Tibial nerve (tissue), 4 donors: ENCODE measurements at regions not wholly inside any gene's neighbourhood (a gene's known extent, or its start where the extent isn't known, plus 50 kb on each side); places are given as distances from the start of the nearest gene placed in this dataset.

ENCODE experiments used
- DNase-seq, 2 donors: peaks; one replicate each; pipeline ENCODE4 v3.0.0-alpha.2; 2019; ENCODE audit warnings: low spot score in 2 of 2
- H3K27ac ChIP-seq, 4 donors: fragments of 200-600 bp; sonication (generic) in 3 of 4; one replicate each; pipeline ENCODE4 v1.5.1; 2017 to 2019; ENCODE audit warnings: mild to moderate bottlenecking in 1 of 4
- H3K27me3 ChIP-seq, 2 donors: fragments of 200-600 bp; sonication (generic) in 1 of 2; one replicate each; pipeline versions ENCODE4 v1.5.1 to v1.6.0; 2017 to 2019
- H3K36me3 ChIP-seq, 3 donors: fragments of 200-600 bp; sonication (generic); one replicate each; pipeline ENCODE4 v1.5.1; 2018 to 2019
- H3K4me1 ChIP-seq, 4 donors: fragments of 200-600 bp; sonication (generic) in 3 of 4; one replicate each; pipeline ENCODE4 v1.5.1; 2017 to 2019
- H3K4me3 ChIP-seq, 4 donors: fragments of 200-600 bp; sonication (generic) in 3 of 4; one replicate each; pipeline ENCODE4 v1.5.1; 2017 to 2019; ENCODE audit warnings: mild to moderate bottlenecking in 1 of 4, moderate library complexity in 1 of 4
- H3K9me3 ChIP-seq, 4 donors: fragments of 200-600 bp; sonication (generic) in 3 of 4; one replicate each; pipeline ENCODE4 v1.5.1; 2017 to 2019
- CTCF ChIP-seq, 5 experiments: fragments of 200-600 bp in 3 of 5; fragments of 450-650 bp in 2 of 5; sonication (generic) in 3 of 5; IDR thresholded peaks; one replicate each; pipeline ENCODE4 v1.5.1; 2016 to 2019; ENCODE audit warnings: antibody characterized with exemption in 5 of 5, mild to moderate bottlenecking in 3 of 5, moderate library complexity in 2 of 5
- EP300 ChIP-seq, 2 donors: sonication (generic); formaldehyde crosslinking; IDR thresholded peaks; one replicate each; pipeline ENCODE4 v1.6.1; 2017; ENCODE audit warnings: antibody characterized with exemption in 2 of 2, mild to moderate bottlenecking in 1 of 2
- POLR2A ChIP-seq, 2 donors: fragments of 450-650 bp; IDR thresholded peaks; one replicate each; pipeline ENCODE4 v1.6.1; 2017; ENCODE audit warnings: antibody characterized with exemption in 2 of 2, mild to moderate bottlenecking in 2 of 2, moderate library complexity in 2 of 2
- WGBS, 2 donors: methylation state at CpG; one replicate each; pipeline ENCODE4 v1.1.5; 2018; 5-methylcytosine and 5-hydroxymethylcytosine counted together

DNA sequence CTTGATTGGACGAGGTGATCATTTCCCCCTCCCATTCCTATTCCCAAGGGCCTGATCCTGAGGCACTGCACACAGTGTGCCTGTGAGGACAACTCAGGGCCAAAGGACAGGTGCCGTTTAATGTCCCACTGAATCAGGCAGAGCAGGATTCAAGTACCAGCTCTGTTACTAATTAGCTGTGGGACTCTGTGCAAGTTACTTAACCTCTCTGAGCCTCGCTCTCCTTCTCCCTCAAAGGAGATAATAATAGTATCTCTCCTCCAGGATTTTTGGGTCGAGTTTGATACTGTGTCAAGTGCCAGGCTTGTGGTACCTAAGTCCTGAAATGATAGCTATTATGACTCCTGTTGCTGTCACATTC lies 86.8 kb upstream of the NKD1 start:
- Histone ChIP-seq H3K27me3 (peaks cover 0 to 2% of the 10 kb centered on the region in 2 donors), H3K9me3 (no peaks in the 10 kb centered on the region), H3K27ac (no peak overlapping the region), H3K36me3 (no peaks in the 10 kb centered on the region), H3K4me3 (no peak overlapping the region), H3K4me1 (no peaks in the 10 kb centered on the region)
- 78 to 87% methylated on average over 4 of the region's 4 CpGs for WGBS, 2 donors
- no peak for DNase-seq
- TF ChIP-seq EP300 (IDR thresholded peaks at IDR 0.05) (no peak), CTCF (IDR thresholded peaks at IDR 0.05) (no peak), POLR2A (IDR thresholded peaks at IDR 0.05) (no peak)

DNA sequence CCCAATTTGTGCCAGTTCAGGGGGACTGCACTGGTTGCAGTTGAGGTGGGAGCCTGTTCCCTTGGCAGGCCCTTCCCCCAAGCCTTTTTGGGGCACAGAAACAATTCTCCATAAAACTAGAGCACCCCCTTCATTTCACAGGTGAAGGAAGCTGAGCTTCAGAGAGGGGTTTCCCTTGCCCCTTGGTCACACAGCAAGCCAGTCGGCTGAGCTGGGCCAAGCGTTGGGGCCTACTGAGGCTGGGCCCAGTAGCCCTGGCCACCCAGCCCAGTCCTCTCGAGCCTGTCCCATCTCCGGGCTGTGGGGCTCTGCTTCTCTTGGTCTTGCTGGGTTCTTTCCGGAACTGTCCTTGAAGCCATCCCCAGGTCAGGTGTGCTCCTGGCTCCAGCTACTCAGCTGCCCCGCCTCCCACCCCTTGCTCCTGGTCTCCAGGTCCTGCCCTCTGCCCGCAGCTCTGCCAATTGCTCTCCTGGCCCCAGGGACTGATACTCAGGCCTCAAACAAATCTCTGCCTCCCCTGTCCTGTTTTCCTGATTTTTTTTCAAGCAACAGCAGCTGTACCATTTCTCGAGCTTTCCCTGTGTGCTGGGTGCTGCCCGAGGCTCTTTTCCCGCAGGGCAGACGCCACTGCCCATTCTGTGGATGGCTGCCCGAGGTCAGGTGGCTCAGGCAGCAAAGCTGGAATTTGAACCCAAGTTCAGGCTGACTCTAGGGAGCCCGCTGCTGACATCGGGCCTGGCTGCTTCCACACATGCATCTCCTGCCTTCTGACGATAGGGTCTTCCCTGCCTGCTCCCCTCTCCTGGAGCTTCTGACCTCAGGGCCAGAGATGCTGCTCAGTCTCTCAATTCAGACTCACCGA lies 87.4 kb upstream of the NKD1 start:
- H3K27me3 ChIP-seq: no peaks in the 10 kb centered on the region
- no peaks in the 10 kb centered on the region for H3K4me1 ChIP-seq
- 85 to 89% methylated on average over 16 of the region's 16 CpGs for WGBS, 2 donors
- no peaks in the 10 kb centered on the region for H3K36me3 ChIP-seq
- H3K27ac ChIP-seq: no peak overlapping the region
- TF ChIP-seq CTCF (IDR thresholded peaks at IDR 0.05): no peak
- no peak for TF ChIP-seq POLR2A (IDR thresholded peaks at IDR 0.05)
- no peak for TF ChIP-seq EP300 (IDR thresholded peaks at IDR 0.05)
- no peaks in the 10 kb centered on the region for H3K9me3 ChIP-seq
- no peak for DNase-seq
- no peak overlapping the region for H3K4me3 ChIP-seq

- Histone ChIP-seq H3K4me3 (no peak overlapping the region), H3K4me1 (no peaks in the 10 kb centered on the region), H3K27me3 (no peaks in the 10 kb centered on the region), H3K9me3 (no peaks in the 10 kb centered on the region), H3K27ac (no peak overlapping the region), H3K36me3 (no peaks in the 10 kb centered on the region)
- WGBS, 2 donors: 53 to 54% methylated on average over 13 of the region's 13 CpGs
- DNase-seq: no peak
- TF ChIP-seq CTCF (IDR thresholded peaks at IDR 0.05) (no peak), POLR2A (IDR thresholded peaks at IDR 0.05) (no peak), EP300 (IDR thresholded peaks at IDR 0.05) (no peak)
Measured at GRCh38 chr16:50459496-50460080, 88.6 kb upstream of the NKD1 start.

- TF ChIP-seq POLR2A (IDR thresholded peaks at IDR 0.05) (no peak), CTCF (IDR thresholded peaks at IDR 0.05) (no peak), EP300 (IDR thresholded peaks at IDR 0.05) (no peak)
Measured at GRCh38 chr16:50458667-50459495, 89.3 kb upstream of the NKD1 start.

More at GRCh38 chr16:50458667-50459495, 89.3 kb upstream of the NKD1 start:
- H3K9me3 ChIP-seq: no peaks in the 10 kb centered on the region
- no peaks in the 10 kb centered on the region for H3K27me3 ChIP-seq
- WGBS, 2 donors: 62 to 64% methylated on average over 16 of the region's 16 CpGs
- no peaks in the 10 kb centered on the region for H3K4me1 ChIP-seq
- no peaks in the 10 kb centered on the region for H3K36me3 ChIP-seq
- no peak for DNase-seq
- H3K4me3 ChIP-seq: no peak overlapping the region
- H3K27ac ChIP-seq: no peak overlapping the region
